BLaER1 treated with 17β-estradiol and CSF1 and Interleukin-3, amounts not matched to agents 10 nM and 100 nM (cell line): ENCODE measurements at regions not wholly inside any gene's neighbourhood (a gene's known extent, or its start where the extent isn't known, plus 50 kb on each side); places are given as distances from the start of the nearest gene placed in this dataset.

Source experiments
- H3K27ac ChIP-seq, 11 experiments: shearing (Covaris generic); formaldehyde crosslinking; 2 replicates each; pipeline ENCODE4 v1.8.1; 2022
- H3K27me3 ChIP-seq, 11 experiments: shearing (Covaris generic); formaldehyde crosslinking; 2 replicates each; pipeline ENCODE4 v1.8.1; 2022
- H3K36me3 ChIP-seq, 11 experiments: shearing (Covaris generic); formaldehyde crosslinking; 2 replicates each; pipeline ENCODE4 v1.8.1; 2022
- H3K4me1 ChIP-seq, 10 experiments: shearing (Covaris generic); formaldehyde crosslinking; 2 replicates each; pipeline ENCODE4 v1.8.1; 2022
- H3K4me2 ChIP-seq, 11 experiments: shearing (Covaris generic); formaldehyde crosslinking; 2 replicates each; pipeline ENCODE4 v1.8.1; 2022
- H3K4me3 ChIP-seq, 10 experiments: shearing (Covaris generic); formaldehyde crosslinking; 2 replicates each; pipeline ENCODE4 v1.8.1; 2022
- H3K9ac ChIP-seq, 11 experiments: shearing (Covaris generic); formaldehyde crosslinking; 2 replicates each; pipeline ENCODE4 v1.8.1; 2022
- H3K9me3 ChIP-seq, 11 experiments: shearing (Covaris generic); formaldehyde crosslinking; replicated peaks in 1 of 11; 2 replicates each; pipeline ENCODE4 v1.8.1; 2022
- H4K20me1 ChIP-seq, 11 experiments: shearing (Covaris generic); formaldehyde crosslinking; 2 replicates each; pipeline ENCODE4 v1.8.1; 2022
- Cebpa-rat ChIP-seq, 11 experiments: shearing (Covaris generic); IDR thresholded peaks; 2 replicates each; pipeline ENCODE4 v1.8.1; 2022

DNA sequence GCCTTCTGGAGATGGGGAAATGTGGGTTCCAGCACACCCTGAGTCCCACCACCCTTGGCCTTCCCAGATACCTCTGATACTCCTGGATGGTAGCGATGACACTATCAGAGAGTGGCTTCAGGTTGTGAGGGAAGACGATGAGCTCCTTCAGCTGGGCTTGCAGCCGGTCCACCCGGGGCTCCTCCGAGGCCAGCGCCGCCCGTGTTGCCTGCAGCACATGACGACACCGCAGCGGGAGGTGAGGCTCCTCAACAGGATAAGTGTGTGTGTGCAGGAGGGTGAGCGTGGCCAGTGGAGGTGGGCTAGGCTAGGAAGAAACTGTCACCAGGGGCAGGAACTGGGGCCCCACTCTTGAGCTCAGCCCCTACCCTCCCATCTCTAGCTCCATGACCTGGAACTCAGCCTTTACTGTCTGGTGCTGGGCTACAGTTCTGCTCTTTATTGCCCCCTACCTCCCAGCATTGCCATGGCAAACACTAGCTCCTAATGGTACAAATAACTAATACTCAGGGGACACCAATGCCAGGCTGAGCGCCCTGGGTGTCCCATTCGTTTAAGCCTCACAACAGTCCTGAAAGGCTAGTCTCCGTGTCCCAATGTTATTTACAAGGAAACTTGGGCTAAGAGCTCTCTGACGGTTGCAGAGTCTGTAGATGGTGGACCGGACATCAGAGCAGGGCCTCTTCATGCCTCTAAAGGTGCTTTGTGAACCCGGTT, 64.1 kb downstream of the SYNE3 start:
- Histone ChIP-seq H3K36me3 (peaks cover 89 to 99% (median 96%) of the 10 kb centered on the region in 11 experiments), H3K27ac (peak overlapping the region in 5 of 11 experiments; percentile 15 to 59 (median 26); a peak in 7 of 22 replicates), H3K9me3 (no peaks in the 10 kb centered on the region), H3K4me3 (no peak overlapping the region), H3K4me2 (peak overlapping the region in 5 of 11 experiments; percentile 16 to 60 (median 29); a peak in 10 of 22 replicates), H3K27me3 (no peaks in the 10 kb centered on the region), H4K20me1 (peaks cover 0 to 20% (median 0%) of the 10 kb centered on the region in 11 experiments; a peak in 4 of 22 replicates), H3K9ac (peak overlapping the region in 3 of 11 experiments; percentile 12 to 27 (median 21); a peak in 1 of 22 replicates), H3K4me1 (peaks cover 2 to 99% (median 75%) of the 10 kb centered on the region in 10 experiments; a peak in 19 of 20 replicates)
- TF ChIP-seq Cebpa-rat (IDR thresholded peaks at IDR 0.05) = no peak

GRCh38 chr14:95449131-95449530, 67.3 kb downstream of the SYNE3 start:
- peak overlapping the region in 4 of 11 experiments; percentile 20 to 59 (median 36); a peak in 5 of 22 replicates for H3K27ac ChIP-seq
- no peaks in the 10 kb centered on the region for H3K27me3 ChIP-seq
- peaks cover 80 to 99% (median 91%) of the 10 kb centered on the region in 11 experiments for H3K36me3 ChIP-seq
- no peak overlapping the region for H3K4me3 ChIP-seq
- no peaks in the 10 kb centered on the region for H3K9me3 ChIP-seq
- H3K4me1 ChIP-seq = peaks cover 18 to 100% (median 75%) of the 10 kb centered on the region in 10 experiments
- no peak overlapping the region for H3K9ac ChIP-seq
- H3K4me2 ChIP-seq = peak overlapping the region in 5 of 11 experiments; percentile 2 to 57 (median 33); a peak in 7 of 22 replicates
- no peak for TF ChIP-seq Cebpa-rat (IDR thresholded peaks at IDR 0.05)
- peaks cover 0 to 35% (median 0%) of the 10 kb centered on the region in 11 experiments; a peak in 4 of 22 replicates for H4K20me1 ChIP-seq

DNA sequence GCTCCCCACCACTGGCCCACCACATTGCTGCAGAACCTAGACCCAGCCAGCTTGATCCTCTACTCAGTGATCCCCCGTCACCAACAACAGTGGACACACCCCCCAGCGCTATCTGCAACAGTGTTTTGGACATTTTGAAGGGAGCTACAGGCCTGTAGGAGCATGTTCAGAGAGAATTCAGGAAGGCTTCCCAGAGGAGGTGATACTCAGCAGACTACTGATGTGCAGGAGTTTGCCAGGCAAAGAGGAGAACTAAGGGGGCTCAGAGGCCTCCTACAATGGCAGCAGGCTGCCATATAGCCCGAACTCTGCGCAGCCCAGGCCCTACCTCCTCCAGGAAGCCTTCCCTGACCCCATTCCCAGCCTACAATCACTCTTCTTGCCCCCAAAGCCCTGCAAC, 70.0 kb downstream of the SYNE3 start:
- H3K36me3 ChIP-seq = peaks cover 59 to 85% (median 70%) of the 10 kb centered on the region in 11 experiments
- H3K27ac ChIP-seq = peak overlapping the region in 6 of 11 experiments; percentile 31 to 88 (median 76); a peak in 8 of 22 replicates
- H3K27me3 ChIP-seq = no peaks in the 10 kb centered on the region
- H3K4me3 ChIP-seq = no peak overlapping the region
- H3K9ac ChIP-seq = peak overlapping the region in 6 of 11 experiments; percentile 2 to 80 (median 42); a peak in 8 of 22 replicates
- no peak for TF ChIP-seq Cebpa-rat (IDR thresholded peaks at IDR 0.05)
- H3K4me2 ChIP-seq = peak overlapping the region; percentile 4 to 96 (median 82); a peak in 16 of 22 replicates
- H3K9me3 ChIP-seq = no peaks in the 10 kb centered on the region
- peaks cover 40 to 100% (median 78%) of the 10 kb centered on the region in 10 experiments for H3K4me1 ChIP-seq
- H4K20me1 ChIP-seq = peaks cover 0 to 24% (median 4%) of the 10 kb centered on the region in 11 experiments; a peak in 6 of 22 replicates

DNA sequence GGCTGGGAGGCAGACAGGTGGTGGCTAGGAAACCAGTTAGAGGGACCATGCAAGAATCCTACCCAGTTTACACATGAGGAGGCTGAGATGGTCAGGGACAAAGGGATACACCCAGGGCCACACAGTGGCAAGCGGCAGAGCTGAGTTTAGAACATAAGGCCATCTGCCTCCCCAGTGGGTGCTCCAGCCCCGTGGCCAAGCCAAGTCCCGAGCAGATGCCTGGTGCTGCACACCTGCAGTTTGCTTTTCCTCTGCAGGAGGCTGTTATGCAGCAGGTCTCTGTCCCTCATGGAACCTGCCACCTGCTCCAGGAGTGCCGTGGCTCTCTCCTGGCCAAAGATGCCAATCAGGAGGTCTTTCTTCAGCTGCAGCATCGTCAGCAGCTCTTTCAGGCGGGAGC, 70.8 kb downstream of the SYNE3 start:
- H3K27me3 ChIP-seq = no peaks in the 10 kb centered on the region
- peaks cover 0 to 24% (median 4%) of the 10 kb centered on the region in 11 experiments; a peak in 7 of 22 replicates for H4K20me1 ChIP-seq
- no peak overlapping the region for H3K4me3 ChIP-seq
- H3K9ac ChIP-seq = peak overlapping the region in 6 of 11 experiments; percentile 4 to 80 (median 42); a peak in 7 of 22 replicates
- H3K9me3 ChIP-seq = no peaks in the 10 kb centered on the region
- peaks cover 40 to 100% (median 86%) of the 10 kb centered on the region in 10 experiments for H3K4me1 ChIP-seq
- H3K27ac ChIP-seq = peak overlapping the region in 6 of 11 experiments; percentile 11 to 88 (median 76); a peak in 9 of 22 replicates
- TF ChIP-seq Cebpa-rat (IDR thresholded peaks at IDR 0.05) = no peak
- H3K36me3 ChIP-seq = peaks cover 51 to 85% (median 70%) of the 10 kb centered on the region in 11 experiments
- peak overlapping the region; percentile 4 to 96 (median 82); a peak in 17 of 22 replicates for H3K4me2 ChIP-seq

- Histone ChIP-seq H3K27me3 (no peaks in the 10 kb centered on the region), H3K27ac (peak overlapping the region in 6 of 11 experiments; percentile 68 to 88 (median 84); a peak in 10 of 22 replicates), H3K4me2 (peak overlapping the region; percentile 72 to 96 (median 85); a peak in 21 of 22 replicates), H3K36me3 (peaks cover 46 to 85% (median 69%) of the 10 kb centered on the region in 11 experiments), H3K4me1 (peaks cover 45 to 100% (median 91%) of the 10 kb centered on the region in 10 experiments), H4K20me1 (peaks cover 0 to 24% (median 4%) of the 10 kb centered on the region in 11 experiments; a peak in 8 of 22 replicates), H3K9ac (peak overlapping the region in 6 of 11 experiments; percentile 62 to 80 (median 74); a peak in 10 of 22 replicates), H3K4me3 (no peak overlapping the region), H3K9me3 (no peaks in the 10 kb centered on the region)
- TF ChIP-seq Cebpa-rat (IDR thresholded peaks at IDR 0.05) = no peak
Measured at GRCh38 chr14:95445161-95445560, 71.3 kb downstream of the SYNE3 start.

DNA sequence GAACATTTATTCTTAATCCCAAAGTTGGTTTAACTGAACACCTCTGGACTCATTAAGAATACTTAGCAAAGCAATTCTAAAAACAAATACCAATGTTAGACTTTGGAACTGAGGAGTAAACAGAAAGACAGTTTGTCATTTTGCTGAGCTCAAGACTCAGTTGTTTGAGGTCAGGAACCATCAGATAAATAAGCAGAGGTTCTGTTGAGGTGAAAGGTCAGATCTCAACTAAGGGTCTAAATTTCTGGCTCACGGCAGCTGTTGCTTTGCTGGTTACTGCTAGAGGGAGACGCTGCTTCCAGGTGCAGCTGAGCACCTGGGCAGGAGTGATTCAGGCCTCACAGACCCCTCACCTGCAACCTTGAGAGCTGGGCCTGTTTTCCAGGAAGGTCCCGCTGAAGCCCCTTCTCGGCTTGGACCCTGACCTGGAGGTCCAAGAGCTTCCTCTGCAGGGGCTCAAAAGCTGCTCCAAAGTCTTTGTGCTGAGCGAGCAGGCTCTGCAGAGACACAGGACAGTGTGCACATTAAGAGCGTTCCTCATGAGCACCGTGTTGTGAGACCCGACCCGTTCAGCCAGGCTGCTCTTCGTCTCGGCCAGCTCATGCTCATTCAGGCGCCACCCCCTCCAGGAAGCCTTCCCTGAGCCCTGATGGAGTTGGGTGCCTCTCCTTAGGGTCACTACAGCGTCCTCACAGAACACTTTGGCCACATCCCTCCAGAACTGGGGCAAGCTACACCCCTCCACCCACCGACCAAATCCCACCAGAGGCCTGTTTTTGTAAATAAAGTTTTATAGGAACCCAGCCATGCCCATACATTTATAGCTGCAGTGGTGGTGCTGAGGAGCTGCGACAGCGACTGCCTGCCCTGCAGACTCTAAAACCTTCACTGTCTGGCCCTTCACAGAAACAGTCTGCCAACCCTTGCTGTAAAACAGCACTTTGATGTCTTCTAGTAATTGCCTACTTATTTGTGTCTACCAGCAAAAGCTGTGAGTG, 72.0 kb downstream of the SYNE3 start:
- Histone ChIP-seq H3K27me3 (no peaks in the 10 kb centered on the region), H3K27ac (peak overlapping the region in 9 of 11 experiments; percentile 41 to 88 (median 78); a peak in 18 of 22 replicates), H3K4me3 (peak overlapping the region in 2 of 10 experiments; percentile 1; a peak in 1 of 20 replicates), H3K4me2 (peak overlapping the region; percentile 72 to 96 (median 85)), H3K9me3 (no peaks in the 10 kb centered on the region), H4K20me1 (peaks cover 0 to 31% (median 8%) of the 10 kb centered on the region in 11 experiments; a peak in 10 of 22 replicates), H3K4me1 (peaks cover 52 to 100% (median 98%) of the 10 kb centered on the region in 10 experiments), H3K36me3 (peaks cover 42 to 85% (median 69%) of the 10 kb centered on the region in 11 experiments), H3K9ac (peak overlapping the region in 10 of 11 experiments; percentile 13 to 80 (median 64); a peak in 18 of 22 replicates)
- TF ChIP-seq Cebpa-rat (IDR thresholded peaks at IDR 0.05) = no peak

DNA sequence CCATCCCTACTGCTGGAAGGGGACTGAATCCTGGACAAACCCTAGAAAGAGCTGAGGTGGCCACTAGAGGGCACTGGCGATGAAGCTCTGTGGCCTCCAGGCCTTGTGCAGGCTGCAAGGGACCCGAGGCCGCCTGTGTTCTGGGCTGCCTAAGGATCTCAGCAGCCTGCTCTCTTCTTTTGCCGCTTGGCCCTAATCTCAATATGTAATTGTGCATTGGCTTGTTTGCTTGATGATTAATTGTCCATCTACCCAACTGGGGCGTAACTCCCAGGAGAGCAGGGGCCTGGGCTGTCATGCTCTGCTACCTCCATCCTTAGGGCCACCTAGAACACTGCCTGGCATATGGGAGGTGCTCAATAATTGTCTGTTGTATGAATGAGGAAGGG, 73.8 kb downstream of the SYNE3 start:
- Histone ChIP-seq H3K9ac (peak overlapping the region in 10 of 11 experiments; percentile 19 to 80 (median 64); a peak in 17 of 22 replicates), H3K9me3 (no peaks in the 10 kb centered on the region), H3K27ac (peak overlapping the region in 10 of 11 experiments; percentile 33 to 88 (median 76); a peak in 19 of 22 replicates), H3K4me3 (peak overlapping the region in 3 of 10 experiments; percentile 12 to 35 (median 30); a peak in 5 of 20 replicates), H3K36me3 (peaks cover 42 to 85% (median 69%) of the 10 kb centered on the region in 11 experiments), H4K20me1 (peaks cover 0 to 37% (median 11%) of the 10 kb centered on the region in 11 experiments; a peak in 10 of 22 replicates), H3K4me1 (peaks cover 52 to 100% (median 99%) of the 10 kb centered on the region in 10 experiments), H3K27me3 (no peaks in the 10 kb centered on the region), H3K4me2 (peak overlapping the region; percentile 72 to 96 (median 85))
- TF ChIP-seq Cebpa-rat (IDR thresholded peaks at IDR 0.05) = no peak
